B cell (primary cell): ENCODE measurements at regions not wholly inside any gene's neighbourhood (a gene's known extent, or its start where the extent isn't known, plus 50 kb on each side); places are given as distances from the start of the nearest gene placed in this dataset.

Source experiments
- ATAC-seq: fragments of 200-7000 bp; cut with Tn5 transposase; one replicate; pipeline ENCODE4 v1.10.0; 2021; ENCODE audit warnings: low read depth, mild to moderate bottlenecking, moderate number of reproducible peaks, moderate library complexity
- CTCF ChIA-PET: fragments of 350-600 bp; sonication (Branson Sonifier 250); formaldehyde crosslinking; loops from one replicate; lab custom pipeline; 2021; ENCODE audit warnings: antibody characterized with exemption, inconsistent platforms; lab: Charles Lee
- POLR2A ChIA-PET: fragments of 350-600 bp; sonication (Branson Sonifier 250); formaldehyde crosslinking; loops from one replicate; lab custom pipeline; 2021; ENCODE audit warnings: antibody characterized with exemption; lab: Charles Lee
- DNase-seq: peaks from one replicate; pipeline ENCODE4 v3.0.0; 2013
- H2AFZ ChIP-seq: 2 replicates; pipeline ENCODE4 v1.6.1; 2012; ENCODE audit warnings: mild to moderate bottlenecking, low read depth, low read length; ENCODE audit not compliant: insufficient read depth, poor library complexity, severe bottlenecking
- H3K27ac ChIP-seq, 2 donors: 1 replicate in 1 of 2; 2 replicates in 1 of 2; pipeline ENCODE4 v1.5.1; 2012 to 2013; ENCODE audit warnings: low read length in 2 of 2, mild to moderate bottlenecking in 2 of 2, moderate library complexity in 1 of 2
- H3K27me3 ChIP-seq, 4 experiments: fragments of 200-600 bp in 1 of 4; sonication (generic) in 1 of 4; replicated peaks in 1 of 4; 1 replicate in 2 of 4; 2 replicates in 2 of 4; pipeline versions ENCODE4 v1.6.1 to v1.7.0; 2013 to 2016; ENCODE audit warnings: low read length in 3 of 4, mild to moderate bottlenecking in 2 of 4, mixed read lengths in 1 of 4, moderate library complexity in 1 of 4; ENCODE audit not compliant: insufficient read depth in 4 of 4, control insufficient read depth in 3 of 4; ENCODE audit errors: control extremely low read depth in 1 of 4
- H3K36me3 ChIP-seq, 2 experiments: replicated peaks in 1 of 2; 1 replicate in 1 of 2; 2 replicates in 1 of 2; pipeline versions ENCODE4 v1.6.1 to v1.7.1; 2013; ENCODE audit warnings: low read length in 1 of 2; ENCODE audit not compliant: insufficient read depth in 2 of 2, control insufficient read depth in 1 of 2; ENCODE audit errors: control extremely low read depth in 1 of 2, extremely low read depth in 1 of 2
- H3K4me1 ChIP-seq, 2 donors: fragments of 200-600 bp in 1 of 2; sonication (generic) in 1 of 2; 1 replicate in 1 of 2; 2 replicates in 1 of 2; pipeline versions ENCODE4 v1.5.1 to v1.6.1; 2013 to 2017; ENCODE audit warnings: low read length in 2 of 2; ENCODE audit not compliant: control insufficient read depth in 2 of 2, insufficient read depth in 2 of 2
- H3K4me2 ChIP-seq: replicated peaks from 2 replicates; pipeline ENCODE3; 2012; ENCODE audit warnings: mild to moderate bottlenecking, low read depth, low read length; ENCODE audit not compliant: poor library complexity, severe bottlenecking
- H3K4me3 ChIP-seq, 5 experiments: fragments of 200-600 bp in 1 of 5; sonication (generic) in 1 of 5; 1 replicate in 3 of 5; 2 replicates in 2 of 5; pipeline versions ENCODE4 v1.5.1 to v1.7.0; 2011 to 2016; ENCODE audit warnings: low read length in 4 of 5, mild to moderate bottlenecking in 4 of 5, low read depth in 2 of 5, control low read depth in 1 of 5, moderate library complexity in 1 of 5; ENCODE audit not compliant: insufficient read depth in 1 of 5; ENCODE audit errors: control extremely low read depth in 1 of 5, extremely low read depth in 1 of 5
- H3K79me2 ChIP-seq: fragments of 200-600 bp; sonication (generic); one replicate; pipeline ENCODE4 v1.6.0; 2016; ENCODE audit warnings: low read length; ENCODE audit not compliant: control insufficient read depth, insufficient read depth
- H3K9ac ChIP-seq: fragments of 200-600 bp; sonication (generic); 2 replicates; pipeline ENCODE4 v1.6.1; 2017; ENCODE audit warnings: mild to moderate bottlenecking, low read length, moderate library complexity
- H3K9me3 ChIP-seq, 3 donors: one replicate each; pipeline versions ENCODE4 v1.6.1 to v1.7.1; 2013; ENCODE audit warnings: low read length in 2 of 3; ENCODE audit not compliant: control insufficient read depth in 2 of 3, insufficient read depth in 1 of 3; ENCODE audit errors: control extremely low read depth in 1 of 3
- H4K20me1 ChIP-seq: 2 replicates; pipeline ENCODE4 v1.6.0; 2012; ENCODE audit warnings: mild to moderate bottlenecking, low read length; ENCODE audit not compliant: insufficient read depth, control insufficient read depth, poor library complexity, severe bottlenecking
- H3K27ac Mint-ChIP-seq: one replicate; pipeline ENCODE4 v1.8.0; 2021; ENCODE audit warnings: mixed read lengths
- H3K27me3 Mint-ChIP-seq: one replicate; pipeline ENCODE4 v1.8.0; 2021; ENCODE audit warnings: mixed read lengths
- H3K4me1 Mint-ChIP-seq: one replicate; pipeline ENCODE4 v1.8.0; 2021; ENCODE audit warnings: mixed read lengths
- H3K4me3 Mint-ChIP-seq: one replicate; pipeline ENCODE4 v1.8.0; 2021; ENCODE audit warnings: mixed read lengths
- H3K9me3 Mint-ChIP-seq: one replicate; pipeline ENCODE4 v1.8.0; 2022; ENCODE audit warnings: mixed read lengths; ENCODE audit not compliant: insufficient read depth
- CTCF ChIP-seq: fragments of 200-600 bp; IDR thresholded peaks from one replicate; pipeline ENCODE4 v1.8.0; 2022; ENCODE audit warnings: antibody characterized with exemption, mild to moderate bottlenecking
- EZH2 ChIP-seq: IDR thresholded peaks from 2 replicates; pipeline ENCODE4 v1.6.1; 2012; ENCODE audit warnings: borderline replicate concordance, low read depth, mild to moderate bottlenecking, moderate library complexity, low read length; ENCODE audit not compliant: insufficient read depth, poor library complexity, severe bottlenecking
- WGBS: methylation state at CpG from one replicate; pipeline ENCODE4 v1.1.5; 2013; ENCODE audit warnings: missing lambda C conversion rate; ENCODE audit not compliant: insufficient coverage; 5-methylcytosine and 5-hydroxymethylcytosine counted together
- intact Hi-C: fragments of 100-400 bp; cut with micrococcal nuclease; formaldehyde crosslinking; loops from one replicate; pipeline ENCODE4 v1.10.0; 2022

- Histone ChIP-seq H3K27ac (no peak overlapping the region), H4K20me1 (no peaks in the 10 kb centered on the region), H3K27me3 (no peaks in the 10 kb centered on the region), H3K36me3 (no peaks in the 10 kb centered on the region), H3K9ac (no peak overlapping the region), H3K4me1 (peaks cover 0 to 7% of the 10 kb centered on the region in 2 donors), H3K4me3 (no peak overlapping the region), H3K9me3 (peaks cover 0 to 12% (median 0%) of the 10 kb centered on the region in 3 donors), H3K4me2 (no peak overlapping the region), H2AFZ (no peak overlapping the region), H3K79me2 (no peaks in the 10 kb centered on the region)
- TF ChIP-seq EZH2 (no peak), CTCF (no peak)
- Mint-ChIP-seq H3K27ac (no peak overlapping the region), H3K9me3 (no peaks in the 10 kb centered on the region), H3K4me3 (no peak overlapping the region), H3K4me1 (peaks cover 29% of the 10 kb centered on the region), H3K27me3 (no peaks in the 10 kb centered on the region)
- ChIA-PET CTCF (no interaction called here), POLR2A (no interaction called here)
- 91% methylated on average over 8 of the region's 9 CpGs for WGBS
- DNase-seq (no peak), ATAC-seq (no peak)
- intact Hi-C loops = loop anchor here (2.0 kb wide), 1 partner anchor 47 kb away; no protein-coding TSS in a partner anchor
Measured at GRCh38 chr2:242013771-242014170, 144.2 kb downstream of the RTP5 start.

- CTCF ChIA-PET = interaction anchor here (1.1 kb wide), 1 partner anchor 65 kb away, joined by 3 read pairs; no protein-coding TSS in a partner anchor
Measured at GRCh38 chr2:242015108-242016065, 145.9 kb downstream of the RTP5 start.

More at GRCh38 chr2:242015108-242016065, 145.9 kb downstream of the RTP5 start:
- Histone ChIP-seq H3K4me2 (no peak overlapping the region), H3K4me3 (no peak overlapping the region), H3K4me1 (peaks cover 0 to 7% of the 10 kb centered on the region in 2 donors), H3K27ac (no peak overlapping the region), H3K36me3 (no peaks in the 10 kb centered on the region), H3K27me3 (no peaks in the 10 kb centered on the region), H3K9me3 (peaks cover 0 to 8% (median 0%) of the 10 kb centered on the region in 3 donors), H4K20me1 (no peaks in the 10 kb centered on the region), H2AFZ (no peak overlapping the region), H3K79me2 (no peaks in the 10 kb centered on the region), H3K9ac (no peak overlapping the region)
- intact Hi-C loops = loop anchor here (2.0 kb wide), 1 partner anchor 49 kb away; no protein-coding TSS in a partner anchor
- Mint-ChIP-seq H3K27ac (no peak overlapping the region), H3K9me3 (no peaks in the 10 kb centered on the region), H3K4me3 (no peak overlapping the region), H3K4me1 (peaks cover 31% of the 10 kb centered on the region), H3K27me3 (no peaks in the 10 kb centered on the region)
- POLR2A ChIA-PET = no interaction called here
- ATAC-seq = no peak
- no peak for DNase-seq
- TF ChIP-seq CTCF (no peak), EZH2 (no peak)
- WGBS = 78% methylated on average over 8 of the region's 10 CpGs
